ENCODE measurements at regions not wholly inside any gene's neighbourhood (a gene's known extent, or its start where the extent isn't known, plus 50 kb on each side); places are given as distances from the start of the nearest gene placed in this dataset.

DNA sequence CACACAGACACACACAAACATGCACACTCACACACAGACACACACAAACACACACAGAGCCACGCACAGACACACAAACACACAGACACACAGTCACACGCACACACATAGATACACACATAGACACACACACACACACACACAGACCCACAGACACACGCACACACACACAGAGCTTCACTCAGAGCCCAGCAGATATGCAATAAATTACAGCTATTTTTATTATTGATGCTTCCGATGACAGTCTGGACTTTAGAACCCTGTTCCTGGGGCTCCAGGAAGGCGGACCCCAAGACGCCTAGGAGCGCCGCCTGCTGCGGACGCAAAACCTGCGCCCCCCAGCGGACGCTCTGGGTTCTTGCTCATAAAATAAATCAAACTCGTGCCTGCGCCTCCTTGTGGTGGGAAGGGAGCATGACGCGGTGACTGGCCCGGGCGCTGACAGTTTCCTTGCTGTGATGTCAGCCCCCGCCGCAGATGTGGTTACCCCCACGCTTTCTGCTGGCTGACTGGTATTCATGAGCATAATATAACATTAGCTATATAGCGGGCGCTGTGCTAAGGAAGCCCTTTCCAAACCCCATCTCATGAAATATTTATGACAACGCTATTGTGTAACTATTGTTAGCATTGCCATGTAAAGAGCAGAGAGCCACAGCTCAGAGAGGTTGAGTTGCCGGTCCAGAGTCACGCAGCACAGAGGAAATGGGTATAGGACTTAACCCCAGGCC is 64.4 kb upstream of the TM9SF2 start:
- Histone ChIP-seq H3K4me3 (ENCODE audit: low read depth, low read length, poor library complexity, severe bottlenecking) (peak overlapping the region; percentile 12), H3K27me3 (replicated peaks; ENCODE audit: insufficient read depth, low read depth, low read length, poor library complexity) (no peaks in the 10 kb centered on the region), H3K4me1 (ENCODE audit: insufficient read depth, low read length, poor library complexity, severe bottlenecking) (no peaks in the 10 kb centered on the region), H3K27ac (ENCODE audit: low read depth, low read length, poor library complexity, severe bottlenecking) (no peak overlapping the region), H3K9me3 (ENCODE audit: low read depth, low read length, poor library complexity, severe bottlenecking) (no peaks in the 10 kb centered on the region), H3K36me3 (ENCODE audit: insufficient read depth, low read length, poor library complexity, severe bottlenecking) (no peaks in the 10 kb centered on the region)
- TF ChIP-seq EZH2 (IDR thresholded peaks at IDR 0.05; ENCODE audit: borderline replicate concordance, low read depth, low read length, poor library complexity, severe bottlenecking) = no peak
- TF ChIP-seq, protein P1, sequence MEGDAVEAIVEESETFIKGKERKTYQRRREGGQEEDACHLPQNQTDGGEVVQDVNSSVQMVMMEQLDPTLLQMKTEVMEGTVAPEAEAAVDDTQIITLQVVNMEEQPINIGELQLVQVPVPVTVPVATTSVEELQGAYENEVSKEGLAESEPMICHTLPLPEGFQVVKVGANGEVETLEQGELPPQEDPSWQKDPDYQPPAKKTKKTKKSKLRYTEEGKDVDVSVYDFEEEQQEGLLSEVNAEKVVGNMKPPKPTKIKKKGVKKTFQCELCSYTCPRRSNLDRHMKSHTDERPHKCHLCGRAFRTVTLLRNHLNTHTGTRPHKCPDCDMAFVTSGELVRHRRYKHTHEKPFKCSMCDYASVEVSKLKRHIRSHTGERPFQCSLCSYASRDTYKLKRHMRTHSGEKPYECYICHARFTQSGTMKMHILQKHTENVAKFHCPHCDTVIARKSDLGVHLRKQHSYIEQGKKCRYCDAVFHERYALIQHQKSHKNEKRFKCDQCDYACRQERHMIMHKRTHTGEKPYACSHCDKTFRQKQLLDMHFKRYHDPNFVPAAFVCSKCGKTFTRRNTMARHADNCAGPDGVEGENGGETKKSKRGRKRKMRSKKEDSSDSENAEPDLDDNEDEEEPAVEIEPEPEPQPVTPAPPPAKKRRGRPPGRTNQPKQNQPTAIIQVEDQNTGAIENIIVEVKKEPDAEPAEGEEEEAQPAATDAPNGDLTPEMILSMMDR (conservative IDR thresholded peaks at IDR 0.05; ENCODE audit: low read depth, low read length) = peak; percentile 100
- ChIA-PET CTCF (interaction anchor here (0.6 to 2.9 kb wide), 5 partner anchors 49 to 261 kb away, joined by 3 to 21 read pairs (median 5); no protein-coding TSS in a partner anchor), POLR2A (ENCODE audit: low non-redundant PET) (interaction anchor here (0.5 kb wide), 1 partner anchor 260 kb away, joined by 6 read pairs; no protein-coding TSS in a partner anchor)
- peak; percentile 91 for DNase-seq (ENCODE audit: low spot score)
- BruUV-seq (replicated peaks) = no TSS peak
- intact Hi-C loops (cut with micrococcal nuclease; ENCODE audit: unreplicated experiment) = loop anchor here (1.0 to 2.0 kb wide), 3 partner anchors 50 to 261 kb away; no protein-coding TSS in a partner anchor

DNA sequence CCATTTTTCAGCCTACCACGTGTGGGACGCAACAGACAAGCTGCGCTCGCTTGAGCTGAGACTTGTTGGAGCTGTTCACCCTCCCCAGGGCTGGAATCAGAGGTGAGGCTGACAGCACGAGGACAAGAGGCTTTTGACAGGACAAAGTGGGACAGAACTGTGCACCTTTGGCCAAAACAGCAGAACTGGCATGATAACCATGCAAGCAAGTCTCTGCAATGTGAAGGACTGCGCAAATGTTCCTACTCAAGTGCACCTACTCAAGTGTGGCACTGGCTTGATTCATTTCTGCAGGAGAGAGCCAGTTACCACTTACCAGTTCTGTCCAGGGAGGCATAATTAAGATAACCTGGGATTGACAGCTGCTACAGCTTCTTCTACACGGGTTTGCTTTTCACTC is 62.2 kb upstream of the TM9SF2 start:
- no TSS peak for BruUV-seq (replicated peaks)
- DNase-seq (ENCODE audit: low spot score) = no peak
- no peak for TF ChIP-seq EZH2 (IDR thresholded peaks at IDR 0.05; ENCODE audit: borderline replicate concordance, low read depth, low read length, poor library complexity, severe bottlenecking)
- TF ChIP-seq, protein P1 (conservative IDR thresholded peaks at IDR 0.05; ENCODE audit: low read depth, low read length) = no peak

DNA sequence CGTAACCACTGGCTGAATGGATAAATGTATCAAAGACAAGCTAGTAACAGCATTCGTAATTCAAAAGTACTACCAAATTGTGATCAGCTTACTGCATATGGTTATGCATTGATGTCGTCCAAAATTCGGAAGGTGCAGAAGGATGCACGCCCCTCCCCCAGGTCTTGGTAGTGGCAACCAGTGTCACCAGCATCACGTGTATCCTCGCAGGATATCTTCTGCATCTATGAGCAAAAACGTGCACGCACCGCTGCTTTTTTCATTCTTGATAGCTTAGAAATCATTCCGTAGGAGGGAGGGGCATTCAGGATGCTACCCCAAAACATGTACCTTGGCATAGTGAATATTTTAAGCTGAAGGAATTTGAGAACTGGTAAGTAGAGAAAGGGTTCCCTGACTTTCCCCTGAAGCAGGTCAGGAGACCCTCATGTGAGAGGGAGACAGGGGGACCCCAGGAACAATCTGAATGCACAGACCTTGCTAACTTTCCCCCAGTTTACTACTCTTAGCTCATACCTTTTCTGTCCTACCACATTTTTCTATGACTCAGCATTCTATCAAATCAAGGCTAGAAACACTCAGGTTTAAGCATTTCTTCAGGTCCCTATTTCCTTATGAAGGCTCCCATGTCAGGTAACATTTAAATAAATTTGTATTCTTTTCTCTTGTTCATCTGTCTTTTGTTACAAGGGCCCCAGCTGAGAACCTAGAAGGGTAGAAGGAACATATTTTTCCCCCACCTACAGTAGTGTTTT is 61.2 kb upstream of the TM9SF2 start:
- ChIA-PET POLR2A (ENCODE audit: low non-redundant PET) (interaction anchor here (0.6 kb wide), 1 partner anchor 562 kb away, joined by 9 read pairs; no protein-coding TSS in a partner anchor), CTCF (no interaction called here)
- intact Hi-C loops (cut with micrococcal nuclease; ENCODE audit: unreplicated experiment) = loop anchor here (2.0 to 10.0 kb wide), 2 partner anchors 175 to 1675 kb away; no protein-coding TSS in a partner anchor
- Histone ChIP-seq H3K9me3 (ENCODE audit: low read depth, low read length, poor library complexity, severe bottlenecking) (no peaks in the 10 kb centered on the region), H3K4me3 (ENCODE audit: low read depth, low read length, poor library complexity, severe bottlenecking) (no peak overlapping the region), H3K36me3 (ENCODE audit: insufficient read depth, low read length, poor library complexity, severe bottlenecking) (no peaks in the 10 kb centered on the region), H3K4me1 (ENCODE audit: insufficient read depth, low read length, poor library complexity, severe bottlenecking) (no peaks in the 10 kb centered on the region), H3K27ac (ENCODE audit: low read depth, low read length, poor library complexity, severe bottlenecking) (no peak overlapping the region), H3K27me3 (replicated peaks; ENCODE audit: insufficient read depth, low read depth, low read length, poor library complexity) (no peaks in the 10 kb centered on the region)
- no peak for TF ChIP-seq EZH2 (IDR thresholded peaks at IDR 0.05; ENCODE audit: borderline replicate concordance, low read depth, low read length, poor library complexity, severe bottlenecking)
- TF ChIP-seq, protein P1 (conservative IDR thresholded peaks at IDR 0.05; ENCODE audit: low read depth, low read length) = no peak
- BruUV-seq (replicated peaks) = no TSS peak
- no peak for DNase-seq (ENCODE audit: low spot score)

More for the DNA sequence above, 62.2 kb upstream of the TM9SF2 start:
- H3K27me3 ChIP-seq (replicated peaks; ENCODE audit: insufficient read depth, low read depth, low read length, poor library complexity) = no peaks in the 10 kb centered on the region
- POLR2A ChIA-PET (ENCODE audit: low non-redundant PET) = interaction anchor here (0.6 kb wide), 1 partner anchor 563 kb away, joined by 9 read pairs; no protein-coding TSS in a partner anchor
- H3K4me1 ChIP-seq (ENCODE audit: insufficient read depth, low read length, poor library complexity, severe bottlenecking) = no peaks in the 10 kb centered on the region
- CTCF ChIA-PET = no interaction called here
- no peak overlapping the region for H3K4me3 ChIP-seq (ENCODE audit: low read depth, low read length, poor library complexity, severe bottlenecking)
- no peaks in the 10 kb centered on the region for H3K36me3 ChIP-seq (ENCODE audit: insufficient read depth, low read length, poor library complexity, severe bottlenecking)
- intact Hi-C loops (cut with micrococcal nuclease; ENCODE audit: unreplicated experiment) = no loop called here
- H3K27ac ChIP-seq (ENCODE audit: low read depth, low read length, poor library complexity, severe bottlenecking) = no peak overlapping the region
- H3K9me3 ChIP-seq (ENCODE audit: low read depth, low read length, poor library complexity, severe bottlenecking) = no peaks in the 10 kb centered on the region

All from A673 (cell line).